PC-3 (cell line): ENCODE measurements at regions not wholly inside any gene's neighbourhood (a gene's known extent, or its start where the extent isn't known, plus 50 kb on each side); places are given as distances from the start of the nearest gene placed in this dataset.

Experiments used
- ATAC-seq: fragments of 200-7000 bp; cut with Tn5 transposase; 2 replicates; pipeline ENCODE4 v1.9.1; 2020; ENCODE audit warnings: mild to moderate bottlenecking, moderate library complexity
- BruUV-seq: library from RNA; stranded (reverse); fragments of 400-500 nt; replicated peaks from 2 replicates; lab custom pipeline; 2021; lab: Mats Ljungman, UMichigan
- CTCF ChIA-PET: fragments of 300-600 bp; sonication (Branson Sonifier 250); formaldehyde crosslinking; loops from one replicate; lab custom pipeline; 2022; ENCODE audit warnings: antibody characterized with exemption; lab: Charles Lee
- POLR2A ChIA-PET: fragments of 300-600 bp; sonication (Branson Sonifier 250); formaldehyde crosslinking; loops from one replicate; lab custom pipeline; 2022; ENCODE audit warnings: antibody characterized with exemption; ENCODE audit not compliant: unreplicated experiment; lab: Charles Lee
- DNase-seq: peaks from one replicate; pipeline ENCODE4 v3.0.0-alpha.2; 2015
- H2AFZ ChIP-seq: fragments of 300-600 bp; sonication (generic); 2 replicates; pipeline ENCODE4 v1.6.0; 2016; ENCODE audit warnings: antibody characterized with exemption, low read length
- H3F3A ChIP-seq: fragments of 300-600 bp; sonication (generic); one replicate; pipeline ENCODE4 v1.6.0; 2017; ENCODE audit warnings: antibody characterized with exemption, low read length, control low read depth, mild to moderate bottlenecking; ENCODE audit not compliant: unreplicated experiment
- H3K27ac ChIP-seq: fragments of 300-600 bp; sonication (generic); 2 replicates; pipeline ENCODE4 v1.5.1; 2016; ENCODE audit warnings: mild to moderate bottlenecking, low read length
- H3K27me3 ChIP-seq: fragments of 300-600 bp; sonication (generic); 2 replicates; pipeline ENCODE4 v1.6.1; 2016; ENCODE audit warnings: low read length, mixed read lengths
- H3K36me3 ChIP-seq: fragments of 300-600 bp; sonication (generic); 2 replicates; pipeline ENCODE4 v1.6.1; 2016; ENCODE audit warnings: low read depth, mixed run types, low read length, mixed read lengths
- H3K4me1 ChIP-seq: fragments of 300-600 bp; sonication (generic); 2 replicates; pipeline ENCODE4 v1.5.1; 2016; ENCODE audit warnings: low read length; ENCODE audit not compliant: insufficient read depth
- H3K4me2 ChIP-seq: fragments of 300-600 bp; sonication (generic); 2 replicates; pipeline ENCODE4 v1.6.0; 2016; ENCODE audit warnings: low read length
- H3K4me3 ChIP-seq: fragments of 300-600 bp; sonication (generic); 2 replicates; pipeline ENCODE4 v1.5.1; 2016; ENCODE audit warnings: mild to moderate bottlenecking, low read length, mixed read lengths
- H3K79me2 ChIP-seq: fragments of 300-600 bp; sonication (generic); 2 replicates; pipeline ENCODE4 v1.6.1; 2017; ENCODE audit warnings: low read length, mixed read lengths
- H3K9ac ChIP-seq: fragments of 300-600 bp; sonication (generic); 2 replicates; pipeline ENCODE4 v1.6.0; 2016; ENCODE audit warnings: mild to moderate bottlenecking, low read length
- H3K9me2 ChIP-seq: fragments of 300-600 bp; sonication (generic); replicated peaks from 2 replicates; pipeline ENCODE4 v1.6.1; 2016; ENCODE audit warnings: mixed run types, low read length, mixed read lengths
- H3K9me3 ChIP-seq: fragments of 300-600 bp; sonication (generic); 2 replicates; pipeline ENCODE4 v1.6.1; 2016; ENCODE audit warnings: low read length, mixed read lengths
- H4K20me1 ChIP-seq: fragments of 300-600 bp; sonication (generic); 2 replicates; pipeline ENCODE4 v1.6.1; 2016; ENCODE audit warnings: low read length, mixed read lengths
- CTCF ChIP-seq: fragments of 300-600 bp; sonication (generic); conservative IDR thresholded peaks from 2 replicates; pipeline ENCODE4 v1.5.1; 2017; ENCODE audit warnings: antibody characterized with exemption, low read depth, mild to moderate bottlenecking, low read length
- EZH2 ChIP-seq: fragments of 300-600 bp; sonication (generic); IDR thresholded peaks from one replicate; pipeline ENCODE4 v1.6.1; 2017; ENCODE audit warnings: antibody characterized with exemption, mild to moderate bottlenecking, low read length; ENCODE audit not compliant: unreplicated experiment
- EZH2phosphoT487 ChIP-seq: fragments of 300-600 bp; sonication (generic); IDR thresholded peaks from 2 replicates; pipeline ENCODE4 v1.6.1; 2018; ENCODE audit warnings: mild to moderate bottlenecking, antibody characterized with exemption, low read length, borderline replicate concordance
- intact Hi-C: fragments of 100-400 bp; cut with micrococcal nuclease; formaldehyde crosslinking; loops from 2 replicates; pipeline ENCODE4 v1.9.0; 2023

GRCh38 chr13:76351541-76352229 lies 534.5 kb downstream of the KCTD12 start:
- intact Hi-C loops = no loop called here
- no peak for ATAC-seq
- no peak overlapping the region for H3K9ac ChIP-seq
- no peak overlapping the region for H3K4me2 ChIP-seq
- H3K9me3 ChIP-seq = no peaks in the 10 kb centered on the region
- no peak overlapping the region for H3K27ac ChIP-seq
- H4K20me1 ChIP-seq = no peaks in the 10 kb centered on the region
- no peaks in the 10 kb centered on the region for H3K36me3 ChIP-seq
- no peak for DNase-seq
- ChIA-PET CTCF (no interaction called here), POLR2A (no interaction called here)
- TF ChIP-seq CTCF = no peak
- no peak for TF ChIP-seq EZH2
- TF ChIP-seq EZH2phosphoT487 = no peak
- no peak overlapping the region for H3K4me3 ChIP-seq
- H2AFZ ChIP-seq = no peak overlapping the region
- no peaks in the 10 kb centered on the region for H3K9me2 ChIP-seq
- BruUV-seq = no TSS peak
- H3K27me3 ChIP-seq = no peaks in the 10 kb centered on the region
- H3F3A ChIP-seq = no peaks in the 10 kb centered on the region
- no peaks in the 10 kb centered on the region for H3K4me1 ChIP-seq
- H3K79me2 ChIP-seq = no peaks in the 10 kb centered on the region

GRCh38 chr13:76350399-76350798 lies 535.8 kb downstream of the KCTD12 start:
- no peak overlapping the region for H3K9ac ChIP-seq
- no peaks in the 10 kb centered on the region for H3K9me3 ChIP-seq
- H3K4me1 ChIP-seq = no peaks in the 10 kb centered on the region
- H3K9me2 ChIP-seq = no peaks in the 10 kb centered on the region
- no peak for DNase-seq
- H3K27me3 ChIP-seq = no peaks in the 10 kb centered on the region
- no TSS peak for BruUV-seq
- H3K79me2 ChIP-seq = no peaks in the 10 kb centered on the region
- no peaks in the 10 kb centered on the region for H3F3A ChIP-seq
- CTCF ChIA-PET = no interaction called here
- no peaks in the 10 kb centered on the region for H3K36me3 ChIP-seq
- H3K4me3 ChIP-seq = no peak overlapping the region
- intact Hi-C loops = no loop called here
- no peak for ATAC-seq
- no peak overlapping the region for H2AFZ ChIP-seq
- no peak overlapping the region for H3K4me2 ChIP-seq
- no peak overlapping the region for H3K27ac ChIP-seq
- POLR2A ChIA-PET = no interaction called here
- no peaks in the 10 kb centered on the region for H4K20me1 ChIP-seq
- TF ChIP-seq EZH2phosphoT487 (no peak), EZH2 (no peak), CTCF (no peak)

DNA sequence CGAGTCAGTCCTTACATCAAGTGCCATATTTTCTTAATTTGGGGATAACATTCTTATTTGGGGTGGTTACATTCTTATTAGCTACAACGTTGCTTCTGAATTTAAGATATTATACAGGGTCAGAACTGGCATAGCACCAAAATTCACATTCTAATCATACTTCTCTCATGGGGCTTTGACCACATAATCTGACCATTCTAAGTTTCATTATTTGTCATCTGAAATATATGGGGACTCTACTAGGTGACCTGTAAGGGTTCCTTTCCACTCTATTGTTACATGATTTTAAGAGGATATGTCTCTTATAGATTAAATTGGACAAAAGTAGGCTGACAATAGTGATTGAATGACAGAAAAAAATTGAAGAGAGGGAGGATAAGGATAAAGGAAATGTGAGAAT lies 536.5 kb downstream of the KCTD12 start:
- intact Hi-C loops = no loop called here
- CTCF ChIA-PET = no interaction called here
- Histone ChIP-seq H3F3A (no peaks in the 10 kb centered on the region), H3K4me2 (no peak overlapping the region), H3K36me3 (no peaks in the 10 kb centered on the region), H3K79me2 (no peaks in the 10 kb centered on the region), H2AFZ (no peak overlapping the region), H3K27me3 (no peaks in the 10 kb centered on the region), H3K9me3 (no peaks in the 10 kb centered on the region), H3K4me3 (no peak overlapping the region), H3K27ac (no peak overlapping the region), H3K9me2 (no peaks in the 10 kb centered on the region), H3K9ac (no peak overlapping the region), H4K20me1 (no peaks in the 10 kb centered on the region), H3K4me1 (no peaks in the 10 kb centered on the region)
- BruUV-seq = no TSS peak
- no peak for ATAC-seq
- TF ChIP-seq CTCF (no peak), EZH2phosphoT487 (no peak), EZH2 (no peak)
- no peak for DNase-seq
- POLR2A ChIA-PET = no interaction called here
